ENCODE measurements at regions not wholly inside any gene's neighbourhood (a gene's known extent, or its start where the extent isn't known, plus 50 kb on each side); places are given as distances from the start of the nearest gene placed in this dataset.

DNA sequence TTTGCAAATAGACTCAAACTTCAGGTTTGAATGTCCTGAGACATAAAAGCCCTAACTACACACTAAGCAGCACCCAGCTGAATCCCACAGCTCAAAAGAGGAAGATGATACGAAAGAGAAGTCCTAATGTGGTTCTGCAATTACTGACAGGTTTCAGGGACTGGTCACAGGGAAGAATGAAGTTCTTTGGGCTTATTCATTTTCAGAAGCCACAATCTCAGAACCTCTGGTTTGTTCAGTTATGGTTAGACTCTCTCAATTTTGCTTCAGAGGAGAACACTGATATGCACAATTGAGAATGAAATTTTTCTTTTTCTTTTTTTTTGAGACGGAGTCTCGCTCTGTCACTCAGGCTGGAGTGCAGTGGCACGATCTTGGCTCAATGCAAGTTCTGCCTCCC is 94.6 kb upstream of the FAM180A start:
- no peak for DNase-seq (ENCODE audit: extremely low read depth, low read depth)
- no peak for TF ChIP-seq CTCF (IDR thresholded peaks at IDR 0.05; ENCODE audit: low read depth, low read length)

DNA sequence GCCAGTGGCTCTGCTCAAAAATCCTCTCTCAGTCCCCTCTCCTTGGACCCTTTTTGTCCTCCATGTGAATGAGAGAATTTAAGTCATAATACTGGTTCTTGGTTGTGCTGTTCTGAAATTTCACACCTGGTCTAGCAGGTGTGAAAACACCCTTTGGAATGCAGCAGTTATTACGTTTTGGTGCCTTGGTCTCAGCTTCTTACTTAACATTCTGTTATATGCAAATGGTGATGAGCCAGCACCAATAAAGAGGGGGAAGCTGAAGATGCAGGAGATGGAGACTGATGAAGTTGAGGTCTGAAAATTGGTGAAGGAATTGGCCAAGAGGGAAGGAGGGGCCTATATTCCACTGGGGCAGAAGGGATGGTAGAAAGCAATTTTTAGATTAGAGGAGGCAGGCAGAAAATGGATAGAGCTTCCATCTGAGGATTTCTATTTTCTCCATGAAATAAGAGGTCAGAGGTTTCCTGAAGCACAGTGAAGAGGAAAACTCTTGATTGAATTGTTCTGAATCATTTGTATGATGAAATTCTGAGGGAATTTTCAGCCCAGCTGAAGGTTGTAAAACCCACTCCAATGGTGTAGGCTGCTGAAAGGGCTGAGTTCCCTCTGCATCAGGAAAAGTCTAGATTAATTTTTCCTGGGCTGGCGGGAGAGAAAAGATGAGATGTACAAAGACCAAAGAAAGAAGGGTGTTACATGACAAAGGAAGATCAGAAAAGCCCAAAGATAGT is 94.0 kb upstream of the FAM180A start:
- TF ChIP-seq CTCF (IDR thresholded peaks at IDR 0.05; ENCODE audit: low read depth, low read length), result no peak
- DNase-seq (ENCODE audit: extremely low read depth, low read depth), result no peak

DNA sequence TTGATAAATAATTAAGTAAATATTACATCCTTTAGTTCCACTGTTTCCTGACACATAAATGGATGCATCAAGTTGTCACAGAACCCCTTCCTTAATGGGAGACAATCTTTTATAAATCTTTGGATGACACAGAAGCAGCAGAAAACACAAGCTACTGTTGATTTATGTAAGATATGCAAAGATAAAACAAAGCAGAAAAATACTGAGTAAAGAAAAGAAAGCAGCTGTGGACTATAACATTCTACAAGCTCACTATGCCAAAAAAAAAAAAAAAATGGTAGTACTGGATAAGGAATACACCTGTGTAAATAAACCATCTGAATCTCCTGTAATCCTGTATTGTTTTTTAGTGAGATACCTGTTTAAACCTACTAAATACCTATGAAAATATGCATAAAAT is 92.0 kb upstream of the FAM180A start:
- no peak for DNase-seq (ENCODE audit: extremely low read depth, low read depth)
- TF ChIP-seq CTCF (IDR thresholded peaks at IDR 0.05; ENCODE audit: low read depth, low read length), result no peak

- no peak for DNase-seq (ENCODE audit: extremely low read depth, low read depth)
- no peak for TF ChIP-seq CTCF (IDR thresholded peaks at IDR 0.05; ENCODE audit: low read depth, low read length)
These were observed 89.1 kb upstream of the FAM180A start for GRCh38 chr7:135837675-135838074.

DNA sequence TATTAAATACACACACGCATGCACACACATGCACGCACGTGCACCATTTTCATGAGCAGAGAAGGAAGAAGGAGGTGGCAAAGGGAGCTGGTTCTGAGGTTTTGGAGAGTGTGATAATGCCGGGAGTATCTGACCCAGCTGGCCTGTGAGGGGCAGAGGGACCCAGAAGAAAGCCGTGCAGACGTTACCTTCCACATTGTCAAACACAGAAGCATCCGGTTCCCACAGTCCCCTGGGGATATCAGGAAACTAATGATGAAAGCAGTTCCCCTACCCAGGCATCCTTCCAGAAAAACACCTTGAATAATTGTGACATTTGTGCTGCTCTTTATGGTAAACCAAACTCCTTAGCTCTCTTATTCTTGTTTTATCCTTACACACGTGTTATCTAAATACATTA is 85.7 kb upstream of the FAM180A start:
- no peak for TF ChIP-seq CTCF (IDR thresholded peaks at IDR 0.05; ENCODE audit: low read depth, low read length)

DNA sequence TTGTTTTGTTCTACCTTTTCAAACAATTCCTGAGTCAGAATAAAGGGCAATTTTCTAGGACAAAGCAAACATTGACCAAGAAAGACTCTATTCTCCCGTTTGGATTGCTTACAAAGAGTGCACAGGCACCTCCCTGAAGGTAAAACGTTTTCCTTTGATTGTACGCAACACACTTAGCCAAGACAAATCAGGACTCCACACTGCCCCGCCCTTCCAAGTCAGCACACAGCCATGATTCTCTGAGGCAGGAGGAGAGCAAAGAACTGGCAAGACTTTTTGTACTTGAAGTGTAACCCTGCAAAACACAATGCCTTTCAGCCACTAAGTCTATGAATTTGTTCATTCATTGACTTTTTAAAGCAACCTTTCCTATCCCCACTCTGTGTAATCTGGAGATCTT is 85.0 kb upstream of the FAM180A start:
- no peak for TF ChIP-seq CTCF (IDR thresholded peaks at IDR 0.05; ENCODE audit: low read depth, low read length)
- no peak for DNase-seq (ENCODE audit: extremely low read depth, low read depth)

More for the DNA sequence above, 85.7 kb upstream of the FAM180A start:
- DNase-seq (ENCODE audit: extremely low read depth, low read depth), result no peak

DNA sequence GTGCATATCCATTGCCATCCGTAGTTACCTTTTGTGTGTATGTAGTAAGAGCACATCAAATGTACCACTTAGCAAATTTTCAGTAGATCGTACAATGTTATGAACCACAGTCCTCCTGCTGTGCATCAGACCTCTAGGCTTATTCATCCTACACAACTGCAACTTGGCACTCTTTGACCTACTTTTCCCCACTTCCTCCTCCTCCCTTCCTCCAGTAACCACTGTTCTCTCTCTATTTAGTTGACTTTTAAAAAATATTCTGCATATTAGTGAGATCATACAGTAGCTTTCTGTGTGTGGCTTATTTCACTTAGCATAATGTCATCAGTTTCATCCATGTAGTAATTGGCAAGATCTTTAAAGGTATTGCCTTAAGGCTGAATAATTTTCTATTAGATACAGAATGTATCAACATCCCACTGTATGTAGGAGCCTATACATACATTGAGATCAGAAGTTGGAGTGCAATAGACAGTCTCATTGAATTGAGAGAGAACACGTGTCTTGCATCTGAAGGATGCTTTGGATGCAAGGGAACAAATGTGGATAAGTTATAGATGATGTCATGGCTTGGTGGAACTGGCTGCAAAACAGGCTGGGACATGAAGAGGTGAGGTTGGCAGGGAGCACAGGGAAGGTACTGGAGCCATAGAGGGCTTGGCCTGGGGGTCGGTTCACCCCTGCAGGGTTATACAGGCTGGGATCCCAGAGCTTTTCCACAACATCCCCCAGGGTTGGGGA is 83.0 kb upstream of the FAM180A start:
- no peak for DNase-seq (ENCODE audit: extremely low read depth, low read depth)
- TF ChIP-seq CTCF (IDR thresholded peaks at IDR 0.05; ENCODE audit: low read depth, low read length), result no peak
